Astrocyte (in vitro differentiated cells and primary cell): ENCODE measurements at regions not wholly inside any gene's neighbourhood (a gene's known extent, or its start where the extent isn't known, plus 50 kb on each side); places are given as distances from the start of the nearest gene placed in this dataset.

Source experiments
- CTCF ChIP-seq: IDR thresholded peaks from 2 replicates; pipeline ENCODE4 v1.5.1; 2011; ENCODE audit warnings: low read depth, mild to moderate bottlenecking, inconsistent platforms, low read length, moderate library complexity; ENCODE audit not compliant: insufficient read depth
- EZH2 ChIP-seq: IDR thresholded peaks from 2 replicates; pipeline ENCODE4 v1.6.1; 2012; ENCODE audit warnings: mild to moderate bottlenecking, low read length, inconsistent platforms; ENCODE audit not compliant: insufficient read depth

GRCh38 chr18:34330308-34330707, 105.6 kb upstream of the NOL4 start:
- TF ChIP-seq CTCF (no peak), EZH2 (no peak)
